B cell (primary cell): ENCODE measurements at regions not wholly inside any gene's neighbourhood (a gene's known extent, or its start where the extent isn't known, plus 50 kb on each side); places are given as distances from the start of the nearest gene placed in this dataset.

Experiments
- EZH2 ChIP-seq: IDR thresholded peaks from 2 replicates; pipeline ENCODE4 v1.6.1; 2012; ENCODE audit warnings: borderline replicate concordance, low read depth, mild to moderate bottlenecking, moderate library complexity, low read length; ENCODE audit not compliant: insufficient read depth, poor library complexity, severe bottlenecking
- TF ChIP-seq, protein P1 (sequence below): fragments of 200-600 bp; IDR thresholded peaks from one replicate; pipeline ENCODE4 v1.8.0; 2022; ENCODE audit warnings: antibody characterized with exemption, mild to moderate bottlenecking

DNA sequence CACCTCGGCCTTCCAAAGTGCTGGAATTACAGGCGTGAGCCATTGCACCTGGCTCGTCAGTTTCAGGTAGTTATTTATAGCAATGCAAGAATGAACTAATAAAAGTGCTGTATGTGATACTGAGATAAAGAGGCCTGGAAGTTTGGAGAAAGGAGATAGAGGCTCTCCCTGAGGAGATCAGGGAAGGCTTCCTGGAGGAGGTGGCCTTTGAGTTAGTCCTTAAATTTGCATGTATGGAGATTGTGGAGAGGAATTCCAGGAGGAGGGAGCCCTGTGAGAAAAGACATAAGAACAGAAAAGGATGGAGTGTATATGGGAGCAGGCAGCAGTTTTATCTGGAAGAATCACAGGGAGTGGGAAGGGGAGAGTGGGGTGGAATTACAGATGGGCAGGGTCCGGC is 276.6 kb upstream of the EEF2KMT start:
- TF ChIP-seq, protein P1, sequence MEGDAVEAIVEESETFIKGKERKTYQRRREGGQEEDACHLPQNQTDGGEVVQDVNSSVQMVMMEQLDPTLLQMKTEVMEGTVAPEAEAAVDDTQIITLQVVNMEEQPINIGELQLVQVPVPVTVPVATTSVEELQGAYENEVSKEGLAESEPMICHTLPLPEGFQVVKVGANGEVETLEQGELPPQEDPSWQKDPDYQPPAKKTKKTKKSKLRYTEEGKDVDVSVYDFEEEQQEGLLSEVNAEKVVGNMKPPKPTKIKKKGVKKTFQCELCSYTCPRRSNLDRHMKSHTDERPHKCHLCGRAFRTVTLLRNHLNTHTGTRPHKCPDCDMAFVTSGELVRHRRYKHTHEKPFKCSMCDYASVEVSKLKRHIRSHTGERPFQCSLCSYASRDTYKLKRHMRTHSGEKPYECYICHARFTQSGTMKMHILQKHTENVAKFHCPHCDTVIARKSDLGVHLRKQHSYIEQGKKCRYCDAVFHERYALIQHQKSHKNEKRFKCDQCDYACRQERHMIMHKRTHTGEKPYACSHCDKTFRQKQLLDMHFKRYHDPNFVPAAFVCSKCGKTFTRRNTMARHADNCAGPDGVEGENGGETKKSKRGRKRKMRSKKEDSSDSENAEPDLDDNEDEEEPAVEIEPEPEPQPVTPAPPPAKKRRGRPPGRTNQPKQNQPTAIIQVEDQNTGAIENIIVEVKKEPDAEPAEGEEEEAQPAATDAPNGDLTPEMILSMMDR: no peak
- no peak for TF ChIP-seq EZH2
